GM18909 (cell line): ENCODE measurements at regions not wholly inside any gene's neighbourhood (a gene's known extent, or its start where the extent isn't known, plus 50 kb on each side); places are given as distances from the start of the nearest gene placed in this dataset.
A peak's percentile ranks its signal among the peaks of the same experiment; 100 is the strongest.
"Not testable (repeated sequence)": the region's sequence is repeated elsewhere in the genome, so short reads cannot be mapped to it uniquely, and the experiment has no call there.

ENCODE experiments used
- ATAC-seq: cut with Tn5 transposase; IDR thresholded peaks from one replicate; pipeline ENCODE4 v1.9.1; 2021; ENCODE audit warnings: mild to moderate bottlenecking; ENCODE audit not compliant: unreplicated experiment, poor library complexity

- not testable (repeated sequence) for ATAC-seq
Observed at GRCh38 chr2:111355022-111355817, 234.5 kb downstream of the BCL2L11 start.

GRCh38 chr2:111355823-111356511 lies 235.3 kb downstream of the BCL2L11 start:
- ATAC-seq = not testable (repeated sequence)

GRCh38 chr2:111356512-111357031 lies 235.9 kb downstream of the BCL2L11 start:
- not testable (repeated sequence) for ATAC-seq

GRCh38 chr2:111365986-111366640 lies 245.4 kb downstream of the BCL2L11 start:
- not testable (repeated sequence) for ATAC-seq

- not testable (repeated sequence) for ATAC-seq
Observed at GRCh38 chr2:111366641-111367029, 245.9 kb downstream of the BCL2L11 start.

- not testable (repeated sequence) for ATAC-seq
Observed at GRCh38 chr2:111367080-111367479, 246.4 kb downstream of the BCL2L11 start.

GRCh38 chr2:111367871-111368270 lies 247.2 kb downstream of the BCL2L11 start:
- ATAC-seq = not testable (repeated sequence)

GRCh38 chr2:111368288-111368687 lies 247.6 kb downstream of the BCL2L11 start:
- peak; percentile 55 for ATAC-seq

- ATAC-seq = not testable (repeated sequence)
Observed at GRCh38 chr2:111373060-111373459, 252.3 kb downstream of the BCL2L11 start.

- not testable (repeated sequence) for ATAC-seq
Observed at GRCh38 chr2:111373989-111374388, 253.3 kb downstream of the BCL2L11 start.

- ATAC-seq = not testable (repeated sequence)
Observed at GRCh38 chr2:111374734-111375133, 254.0 kb downstream of the BCL2L11 start.

GRCh38 chr2:111375320-111375883 lies 254.7 kb downstream of the BCL2L11 start:
- not testable (repeated sequence) for ATAC-seq

GRCh38 chr2:111376272-111376970 lies 255.7 kb downstream of the BCL2L11 start:
- ATAC-seq = not testable (repeated sequence)

- ATAC-seq = not testable (repeated sequence)
Observed at GRCh38 chr2:111376971-111377352, 256.2 kb downstream of the BCL2L11 start.

- not testable (repeated sequence) for ATAC-seq
Observed at GRCh38 chr2:111377386-111377959, 256.8 kb downstream of the BCL2L11 start.

GRCh38 chr2:111378348-111378747 lies 257.6 kb downstream of the BCL2L11 start:
- not testable (repeated sequence) for ATAC-seq

GRCh38 chr2:111380733-111381439 lies 260.2 kb downstream of the BCL2L11 start:
- ATAC-seq = not testable (repeated sequence)

- not testable (repeated sequence) for ATAC-seq
Observed at GRCh38 chr2:111381530-111382306, 261.0 kb downstream of the BCL2L11 start.
